Neural progenitor cell (in vitro differentiated cells): ENCODE measurements at regions not wholly inside any gene's neighbourhood (a gene's known extent, or its start where the extent isn't known, plus 50 kb on each side); places are given as distances from the start of the nearest gene placed in this dataset.

Source experiments
- DNase-seq: peaks from one replicate; pipeline ENCODE4 v3.0.0-alpha.2; 2016; ENCODE audit warnings: low spot score
- H2AFZ ChIP-seq: fragments of 200-600 bp; sonication (generic); replicated peaks from 2 replicates; pipeline ENCODE4 v1.6.1; 2016; ENCODE audit warnings: antibody characterized with exemption
- H3F3A ChIP-seq: fragments of 200-600 bp; sonication (generic); 2 replicates; pipeline ENCODE4 v1.6.1; 2016; ENCODE audit warnings: antibody characterized with exemption, low read depth
- H3K27ac ChIP-seq: fragments of 200-600 bp; sonication (generic); 2 replicates; pipeline ENCODE4 v1.5.1; 2016; ENCODE audit warnings: mild to moderate bottlenecking
- H3K27me3 ChIP-seq: fragments of 200-600 bp; sonication (generic); 2 replicates; pipeline ENCODE4 v1.6.1; 2016; ENCODE audit warnings: mild to moderate bottlenecking, moderate library complexity
- H3K36me3 ChIP-seq: fragments of 200-600 bp; sonication (generic); 2 replicates; pipeline ENCODE4 v1.5.1; 2016
- H3K4me1 ChIP-seq: fragments of 200-600 bp; sonication (generic); 2 replicates; pipeline ENCODE4 v1.6.1; 2016; ENCODE audit warnings: mixed run types
- H3K4me2 ChIP-seq: fragments of 200-600 bp; sonication (generic); 2 replicates; pipeline ENCODE4 v1.6.1; 2016
- H3K4me3 ChIP-seq: fragments of 200-600 bp; sonication (generic); 2 replicates; pipeline ENCODE4 v1.5.1; 2016
- H3K79me2 ChIP-seq: fragments of 200-600 bp; sonication (generic); 2 replicates; pipeline ENCODE4 v1.6.1; 2016; ENCODE audit warnings: low read depth
- H3K9ac ChIP-seq: fragments of 200-600 bp; sonication (generic); 2 replicates; pipeline ENCODE4 v1.6.1; 2016
- H3K9me3 ChIP-seq: fragments of 200-600 bp; sonication (generic); 2 replicates; pipeline ENCODE4 v1.5.1; 2016; ENCODE audit warnings: low read depth
- H4K20me1 ChIP-seq: fragments of 200-600 bp; sonication (generic); 2 replicates; pipeline ENCODE4 v1.6.1; 2016; ENCODE audit warnings: low read depth
- H3K27ac Mint-ChIP-seq: 3 replicates; pipeline ENCODE4 v1.8.0; 2021; ENCODE audit warnings: mixed read lengths
- H3K27me3 Mint-ChIP-seq: 2 replicates; pipeline ENCODE4 v1.8.0; 2022; ENCODE audit warnings: low read depth, mild to moderate bottlenecking, inconsistent platforms, moderate library complexity, mixed read lengths; ENCODE audit not compliant: insufficient read depth
- H3K36me3 Mint-ChIP-seq: 3 replicates; pipeline ENCODE4 v1.8.0; 2021; ENCODE audit warnings: mixed read lengths
- H3K4me1 Mint-ChIP-seq: 3 replicates; pipeline ENCODE4 v1.8.0; 2021; ENCODE audit warnings: mixed read lengths
- H3K4me3 Mint-ChIP-seq: 3 replicates; pipeline ENCODE4 v1.8.0; 2021; ENCODE audit warnings: mild to moderate bottlenecking, moderate library complexity, mixed read lengths
- H3K9me3 Mint-ChIP-seq: 3 replicates; pipeline ENCODE4 v1.8.0; 2020; ENCODE audit warnings: mixed read lengths
- EZH2 ChIP-seq: fragments of 200-600 bp; sonication (generic); IDR thresholded peaks from 2 replicates; pipeline ENCODE4 v1.6.1; 2017; ENCODE audit warnings: antibody characterized with exemption, mild to moderate bottlenecking, moderate library complexity
- EZH2phosphoT487 ChIP-seq: fragments of 200-600 bp; sonication (generic); IDR thresholded peaks from 2 replicates; pipeline ENCODE4 v1.6.1; 2017; ENCODE audit warnings: antibody characterized with exemption
- TF ChIP-seq, protein P1 (sequence below): fragments of 200-600 bp; sonication (generic); IDR thresholded peaks from 2 replicates; pipeline ENCODE4 v1.5.1; 2017; ENCODE audit warnings: antibody characterized with exemption, mild to moderate bottlenecking

GRCh38 chr7:142487124-142487523 lies 229.3 kb upstream of the PRSS58 start:
- H4K20me1 ChIP-seq: no peaks in the 10 kb centered on the region
- H3K36me3 Mint-ChIP-seq: no peaks in the 10 kb centered on the region
- H3K36me3 ChIP-seq: no peaks in the 10 kb centered on the region
- no peak overlapping the region for H2AFZ ChIP-seq
- H3K27ac Mint-ChIP-seq: no peak overlapping the region
- no peaks in the 10 kb centered on the region for H3K79me2 ChIP-seq
- no peaks in the 10 kb centered on the region for H3K4me1 Mint-ChIP-seq
- no peaks in the 10 kb centered on the region for H3F3A ChIP-seq
- no peak overlapping the region for H3K27ac ChIP-seq
- DNase-seq: no peak
- H3K9ac ChIP-seq: no peak overlapping the region
- no peaks in the 10 kb centered on the region for H3K9me3 ChIP-seq
- peaks cover 2% of the 10 kb centered on the region for H3K9me3 Mint-ChIP-seq
- H3K4me3 ChIP-seq: no peak overlapping the region
- H3K27me3 ChIP-seq: no peaks in the 10 kb centered on the region
- TF ChIP-seq EZH2 (no peak), EZH2phosphoT487 (no peak)
- TF ChIP-seq, protein P1, sequence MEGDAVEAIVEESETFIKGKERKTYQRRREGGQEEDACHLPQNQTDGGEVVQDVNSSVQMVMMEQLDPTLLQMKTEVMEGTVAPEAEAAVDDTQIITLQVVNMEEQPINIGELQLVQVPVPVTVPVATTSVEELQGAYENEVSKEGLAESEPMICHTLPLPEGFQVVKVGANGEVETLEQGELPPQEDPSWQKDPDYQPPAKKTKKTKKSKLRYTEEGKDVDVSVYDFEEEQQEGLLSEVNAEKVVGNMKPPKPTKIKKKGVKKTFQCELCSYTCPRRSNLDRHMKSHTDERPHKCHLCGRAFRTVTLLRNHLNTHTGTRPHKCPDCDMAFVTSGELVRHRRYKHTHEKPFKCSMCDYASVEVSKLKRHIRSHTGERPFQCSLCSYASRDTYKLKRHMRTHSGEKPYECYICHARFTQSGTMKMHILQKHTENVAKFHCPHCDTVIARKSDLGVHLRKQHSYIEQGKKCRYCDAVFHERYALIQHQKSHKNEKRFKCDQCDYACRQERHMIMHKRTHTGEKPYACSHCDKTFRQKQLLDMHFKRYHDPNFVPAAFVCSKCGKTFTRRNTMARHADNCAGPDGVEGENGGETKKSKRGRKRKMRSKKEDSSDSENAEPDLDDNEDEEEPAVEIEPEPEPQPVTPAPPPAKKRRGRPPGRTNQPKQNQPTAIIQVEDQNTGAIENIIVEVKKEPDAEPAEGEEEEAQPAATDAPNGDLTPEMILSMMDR: no peak
- H3K4me1 ChIP-seq: no peaks in the 10 kb centered on the region
- no peak overlapping the region for H3K4me2 ChIP-seq
- H3K4me3 Mint-ChIP-seq: no peak overlapping the region
- H3K27me3 Mint-ChIP-seq: peaks cover 4% of the 10 kb centered on the region

- Histone ChIP-seq H3K27ac (no peak overlapping the region), H2AFZ (no peak overlapping the region), H3K9me3 (no peaks in the 10 kb centered on the region), H3K4me1 (no peaks in the 10 kb centered on the region), H3K4me2 (no peak overlapping the region), H3K79me2 (no peaks in the 10 kb centered on the region), H3K36me3 (no peaks in the 10 kb centered on the region), H3K4me3 (no peak overlapping the region), H3K9ac (no peak overlapping the region), H4K20me1 (no peaks in the 10 kb centered on the region), H3K27me3 (no peaks in the 10 kb centered on the region), H3F3A (no peaks in the 10 kb centered on the region)
- peak; percentile 28 for DNase-seq
- Mint-ChIP-seq H3K27me3 (peaks cover 4% of the 10 kb centered on the region), H3K36me3 (no peaks in the 10 kb centered on the region), H3K4me1 (no peaks in the 10 kb centered on the region), H3K4me3 (peak overlapping the region; percentile 17), H3K9me3 (no peaks in the 10 kb centered on the region), H3K27ac (no peak overlapping the region)
- TF ChIP-seq, protein P1: peak; percentile 58
- TF ChIP-seq EZH2phosphoT487 (no peak), EZH2 (no peak)
Measured at GRCh38 chr7:142485617-142486226, 227.9 kb upstream of the PRSS58 start.

DNA sequence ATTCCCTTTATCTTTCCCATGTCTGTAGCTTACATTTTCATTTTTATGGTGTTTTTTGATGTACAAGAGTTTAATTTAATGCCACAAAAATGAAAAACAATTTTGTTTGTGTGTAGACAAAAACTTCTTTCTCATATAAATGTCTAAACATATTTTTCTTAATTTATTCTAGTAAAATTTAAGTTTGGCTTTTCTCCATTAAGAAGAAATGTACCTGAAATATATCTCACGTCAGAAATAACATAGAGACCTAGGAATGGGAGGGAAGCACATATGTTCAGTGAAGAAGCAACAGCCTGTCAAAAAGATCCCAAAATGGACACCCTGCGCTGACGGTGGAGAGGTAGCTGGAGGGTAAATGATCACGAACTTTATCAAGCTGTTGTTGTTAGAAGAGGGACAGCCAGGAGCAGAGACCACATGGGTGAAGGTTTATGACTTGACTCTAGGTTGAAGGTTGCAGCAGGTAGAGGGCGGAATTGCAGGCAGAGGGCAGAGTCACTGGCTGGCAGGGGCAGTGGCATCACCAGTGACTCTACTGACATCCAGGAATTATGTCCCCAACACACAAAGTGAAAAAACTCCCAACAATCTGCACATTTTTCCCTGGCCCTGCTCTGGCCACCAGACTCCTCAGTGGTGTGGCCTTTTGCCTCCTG lies 225.9 kb upstream of the PRSS58 start:
- no peaks in the 10 kb centered on the region for H3F3A ChIP-seq
- TF ChIP-seq, protein P1: peak; percentile 1
- TF ChIP-seq EZH2: no peak
- no peak for TF ChIP-seq EZH2phosphoT487
- Mint-ChIP-seq H3K36me3 (no peaks in the 10 kb centered on the region), H3K27ac (no peak overlapping the region), H3K4me3 (no peak overlapping the region), H3K4me1 (no peaks in the 10 kb centered on the region), H3K9me3 (no peaks in the 10 kb centered on the region), H3K27me3 (peaks cover 4% of the 10 kb centered on the region)
- H3K9ac ChIP-seq: no peak overlapping the region
- H3K4me1 ChIP-seq: no peaks in the 10 kb centered on the region
- no peaks in the 10 kb centered on the region for H3K79me2 ChIP-seq
- H3K9me3 ChIP-seq: no peaks in the 10 kb centered on the region
- no peaks in the 10 kb centered on the region for H4K20me1 ChIP-seq
- H3K27me3 ChIP-seq: no peaks in the 10 kb centered on the region
- H3K4me2 ChIP-seq: no peak overlapping the region
- no peak overlapping the region for H3K4me3 ChIP-seq
- H2AFZ ChIP-seq: no peak overlapping the region
- no peak for DNase-seq
- no peak overlapping the region for H3K27ac ChIP-seq
- H3K36me3 ChIP-seq: no peaks in the 10 kb centered on the region
